ENCODE measurements at regions not wholly inside any gene's neighbourhood (a gene's known extent, or its start where the extent isn't known, plus 50 kb on each side); places are given as distances from the start of the nearest gene placed in this dataset.

- TF ChIP-seq CTCF (IDR thresholded peaks at IDR 0.05) (no peak), POLR2AphosphoS5 (IDR thresholded peaks at IDR 0.05) (no peak)
These were observed 115.9 kb downstream of the CRYAA start for GRCh38 chr21:43284700-43285099.
